HEK293 (cell line): ENCODE measurements at regions not wholly inside any gene's neighbourhood (a gene's known extent, or its start where the extent isn't known, plus 50 kb on each side); places are given as distances from the start of the nearest gene placed in this dataset.
A peak's percentile ranks its signal among the peaks of the same experiment; 100 is the strongest.

Experiments
- CTCF ChIA-PET: fragments of 350-600 bp; formaldehyde crosslinking; extraction: SDS; loops from one replicate; lab custom pipeline; 2021; ENCODE audit warnings: antibody characterized with exemption; lab: Yijun Ruan, JAX
- POLR2A ChIA-PET: fragments of 300-600 bp; formaldehyde crosslinking; extraction: SDS; loops from one replicate; lab custom pipeline; 2020; ENCODE audit warnings: antibody characterized with exemption, inconsistent platforms; lab: Yijun Ruan, JAX
- H3K27ac ChIP-seq: fragments of 200-500 bp; sonication (Bioruptor generic); 2 replicates; pipeline ENCODE4 v1.5.1; 2014; ENCODE audit warnings: low read depth, low read length, control low read depth, inconsistent platforms; ENCODE audit errors: extremely low read depth
- H3K36me3 ChIP-seq, 2 experiments: fragments of 200-500 bp in 1 of 2; sonication (Bioruptor generic) in 1 of 2; 1 replicate in 1 of 2; 2 replicates in 1 of 2; pipeline ENCODE4 v1.5.1; 2014 to 2017; ENCODE audit warnings: inconsistent platforms in 2 of 2, low read length in 2 of 2; ENCODE audit not compliant: control insufficient read depth in 2 of 2, insufficient read depth in 1 of 2
- H3K4me1 ChIP-seq: fragments of 200-500 bp; sonication (Bioruptor generic); 2 replicates; pipeline ENCODE4 v1.5.1; 2014; ENCODE audit warnings: mild to moderate bottlenecking, low read length, inconsistent platforms; ENCODE audit not compliant: control insufficient read depth, insufficient read depth
- H3K4me3 ChIP-seq: 2 replicates; pipeline ENCODE4 v1.5.1; 2011; ENCODE audit warnings: low read depth, mild to moderate bottlenecking, control low read depth, low read length, moderate library complexity
- H3K9me3 ChIP-seq: fragments of 200-500 bp; sonication (Bioruptor generic); 2 replicates; pipeline ENCODE4 v1.5.1; 2014; ENCODE audit warnings: low read depth, low read length, inconsistent platforms; ENCODE audit not compliant: control insufficient read depth, insufficient read depth
- BCL11B ChIP-seq: fragments of 450-650 bp; formaldehyde crosslinking; IDR thresholded peaks from 2 replicates; pipeline ENCODE4 v1.5.1; 2016; ENCODE audit warnings: low read depth, missing biosample characterization, missing genetic modification characterization
- CTCF ChIP-seq: fragments of 450-650 bp; formaldehyde crosslinking; IDR thresholded peaks from 2 replicates; pipeline ENCODE4 v1.5.1; 2016; ENCODE audit warnings: missing biosample characterization, missing genetic modification characterization
- GLIS1 ChIP-seq: fragments of 450-650 bp; formaldehyde crosslinking; IDR thresholded peaks from 2 replicates; pipeline ENCODE4 v1.5.1; 2016; ENCODE audit warnings: missing biosample characterization, missing genetic modification characterization
- KLF10 ChIP-seq: fragments of 450-650 bp; IDR thresholded peaks from 2 replicates; pipeline ENCODE4 v1.5.1; 2018; ENCODE audit warnings: missing biosample characterization, mild to moderate bottlenecking, missing genetic modification characterization
- PRDM1 ChIP-seq: fragments of 450-650 bp; formaldehyde crosslinking; IDR thresholded peaks from 2 replicates; pipeline ENCODE4; 2016; ENCODE audit warnings: missing biosample characterization, missing genetic modification characterization
- RBAK ChIP-seq: fragments of 450-650 bp; formaldehyde crosslinking; IDR thresholded peaks from 2 replicates; pipeline ENCODE4 v1.5.1; 2016; ENCODE audit warnings: missing biosample characterization, missing genetic modification characterization
- SETDB1 ChIP-seq: IDR thresholded peaks from one replicate; pipeline ENCODE4 v1.6.1; 2017; ENCODE audit warnings: mild to moderate bottlenecking, low read length, moderate library complexity, mixed read lengths; ENCODE audit not compliant: insufficient read length
- TCF7L2 ChIP-seq: IDR thresholded peaks from 2 replicates; pipeline ENCODE4 v1.6.1; 2011; ENCODE audit warnings: low read depth, mild to moderate bottlenecking, inconsistent platforms, low read length, moderate library complexity, borderline replicate concordance
- ZBTB6 ChIP-seq: fragments of 450-650 bp; formaldehyde crosslinking; IDR thresholded peaks from 2 replicates; pipeline ENCODE4 v1.5.1; 2017; ENCODE audit warnings: missing biosample characterization, missing genetic modification characterization
- ZIC2 ChIP-seq: fragments of 450-650 bp; formaldehyde crosslinking; IDR thresholded peaks from 2 replicates; pipeline ENCODE4 v1.5.1; 2016; ENCODE audit warnings: missing biosample characterization, missing genetic modification characterization
- ZNF202 ChIP-seq: fragments of 450-650 bp; formaldehyde crosslinking; IDR thresholded peaks from 2 replicates; pipeline ENCODE4 v1.5.1; 2016; ENCODE audit warnings: missing biosample characterization, missing genetic modification characterization, borderline replicate concordance
- ZNF221 ChIP-seq: fragments of 450-650 bp; formaldehyde crosslinking; IDR thresholded peaks from 2 replicates; pipeline ENCODE4 v1.5.1; 2017; ENCODE audit warnings: missing biosample characterization, missing genetic modification characterization, borderline replicate concordance
- ZNF223 ChIP-seq: fragments of 450-650 bp; formaldehyde crosslinking; IDR thresholded peaks from 2 replicates; pipeline ENCODE4 v1.5.1; 2016; ENCODE audit warnings: missing biosample characterization, missing genetic modification characterization
- ZNF24 ChIP-seq: fragments of 450-650 bp; formaldehyde crosslinking; IDR thresholded peaks from 2 replicates; pipeline ENCODE4 v1.5.1; 2016; ENCODE audit warnings: missing biosample characterization, missing genetic modification characterization
- ZNF280C ChIP-seq: fragments of 450-650 bp; formaldehyde crosslinking; IDR thresholded peaks from 2 replicates; pipeline ENCODE4 v1.5.1; 2016; ENCODE audit warnings: missing biosample characterization, missing genetic modification characterization
- ZNF302 ChIP-seq: fragments of 450-650 bp; formaldehyde crosslinking; IDR thresholded peaks from 2 replicates; pipeline ENCODE4 v1.5.1; 2016; ENCODE audit warnings: missing biosample characterization, missing genetic modification characterization, low read depth
- ZNF391 ChIP-seq: fragments of 450-650 bp; formaldehyde crosslinking; IDR thresholded peaks from 2 replicates; pipeline ENCODE4 v1.5.1; 2016; ENCODE audit warnings: low read depth, missing biosample characterization, missing genetic modification characterization, borderline replicate concordance
- ZNF394 ChIP-seq: fragments of 450-650 bp; formaldehyde crosslinking; IDR thresholded peaks from 2 replicates; pipeline ENCODE4 v1.5.1; 2016; ENCODE audit warnings: missing biosample characterization, missing genetic modification characterization, mild to moderate bottlenecking, moderate library complexity, borderline replicate concordance
- ZNF513 ChIP-seq: fragments of 450-650 bp; IDR thresholded peaks from 2 replicates; pipeline ENCODE4 v1.5.1; 2018; ENCODE audit warnings: missing biosample characterization, missing genetic modification characterization
- ZNF623 ChIP-seq: fragments of 450-650 bp; formaldehyde crosslinking; IDR thresholded peaks from 2 replicates; pipeline ENCODE4 v1.5.1; 2016; ENCODE audit warnings: missing biosample characterization, missing genetic modification characterization
- ZNF791 ChIP-seq: fragments of 450-650 bp; formaldehyde crosslinking; IDR thresholded peaks from 2 replicates; pipeline ENCODE4 v1.5.1; 2016; ENCODE audit warnings: missing biosample characterization, missing genetic modification characterization
- ZNF830 ChIP-seq: fragments of 450-650 bp; IDR thresholded peaks from 2 replicates; pipeline ENCODE4 v1.5.0; 2018; ENCODE audit warnings: missing biosample characterization, missing genetic modification characterization, low read depth, mild to moderate bottlenecking, moderate library complexity
- ZSCAN16 ChIP-seq: fragments of 450-650 bp; formaldehyde crosslinking; IDR thresholded peaks from 2 replicates; pipeline ENCODE4 v1.5.1; 2016; ENCODE audit warnings: missing biosample characterization, missing genetic modification characterization
- ZSCAN30 ChIP-seq: fragments of 450-650 bp; IDR thresholded peaks from 2 replicates; pipeline ENCODE4 v1.5.1; 2018; ENCODE audit warnings: missing biosample characterization, mild to moderate bottlenecking, missing genetic modification characterization, moderate library complexity
- TF ChIP-seq, protein P1 (sequence below): fragments of 450-650 bp; formaldehyde crosslinking; conservative IDR thresholded peaks from 2 replicates; pipeline ENCODE4 v1.5.1; 2016; ENCODE audit warnings: low read depth, missing biosample characterization, missing genetic modification characterization

- TF ChIP-seq PRDM1 (tag by site-specific recombination) (peak; percentile 83), BCL11B (tag by site-specific recombination) (no peak), ZIC2 (tag by site-specific recombination) (no peak), ZSCAN30 (no peak)
Measured at GRCh38 chr6:28741363-28741762, 182.4 kb downstream of the TRIM27 start (continued).

DNA sequence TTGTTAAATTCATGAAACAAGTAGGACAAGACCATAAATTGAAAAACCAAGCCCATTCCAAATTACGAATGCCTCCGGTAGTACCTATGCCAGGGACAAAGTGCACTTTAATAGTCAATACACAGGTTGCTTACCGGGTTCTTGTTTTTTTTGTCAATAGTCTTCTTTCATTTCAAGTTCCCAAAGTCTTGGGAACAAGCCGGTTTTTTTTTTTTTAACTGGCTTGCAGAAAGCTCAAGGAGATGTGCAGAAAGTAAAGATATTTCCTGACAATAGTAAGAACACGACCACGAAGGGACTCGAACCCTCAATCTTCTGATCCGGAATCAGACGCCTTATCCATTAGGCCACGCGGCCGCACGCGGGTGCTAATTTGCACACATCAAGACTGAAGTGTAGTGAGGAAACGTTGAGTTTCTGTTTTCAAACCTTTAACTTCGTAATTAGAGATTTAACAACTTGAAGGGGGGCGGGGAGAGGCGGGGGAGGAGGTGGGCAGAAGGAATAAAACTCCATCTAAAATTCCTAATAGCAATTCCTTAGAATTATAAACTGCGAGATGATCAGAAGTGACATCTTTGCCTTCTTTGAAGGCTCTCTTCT, 181.0 kb downstream of the TRIM27 start:
- ChIA-PET CTCF (interaction anchor here (0.9 to 1.0 kb wide), 2 partner anchors 8 to 15 kb away, joined by 4 to 5 read pairs; no protein-coding TSS in a partner anchor), POLR2A (interaction anchor here (0.7 to 1.4 kb wide), 4 partner anchors 8 to 74 kb away, joined by 3 to 9 read pairs (median 5); no protein-coding TSS in a partner anchor)
- Histone ChIP-seq H3K27ac (no peak overlapping the region), H3K4me1 (no peaks in the 10 kb centered on the region), H3K36me3 (no peaks in the 10 kb centered on the region), H3K9me3 (no peaks in the 10 kb centered on the region), H3K4me3 (peak overlapping the region; percentile 19)
- no peak for TF ChIP-seq ZNF223 (tag by site-specific recombination)
- no peak for TF ChIP-seq CTCF
- TF ChIP-seq RBAK = no peak
- peak; percentile 55; the same call in 1 of the 2 replicates for TF ChIP-seq ZNF24
- no peak for TF ChIP-seq ZNF280C (tag by site-specific recombination)
- TF ChIP-seq ZBTB6 = peak; percentile 55; the same call in 1 of the 2 replicates
- no peak; the same call in 1 of the 2 replicates for TF ChIP-seq TCF7L2
- no peak for TF ChIP-seq ZNF791 (tag by site-specific recombination)
- TF ChIP-seq ZNF202 (tag by site-specific recombination) = no peak
- peak; percentile 51; the same call in 1 of the 2 replicates for TF ChIP-seq ZNF394 (tag by site-specific recombination)
- TF ChIP-seq KLF10 = peak; percentile 64
- TF ChIP-seq SETDB1 = no peak
- TF ChIP-seq ZNF302 (tag by site-specific recombination) = no peak
- TF ChIP-seq, protein P1, sequence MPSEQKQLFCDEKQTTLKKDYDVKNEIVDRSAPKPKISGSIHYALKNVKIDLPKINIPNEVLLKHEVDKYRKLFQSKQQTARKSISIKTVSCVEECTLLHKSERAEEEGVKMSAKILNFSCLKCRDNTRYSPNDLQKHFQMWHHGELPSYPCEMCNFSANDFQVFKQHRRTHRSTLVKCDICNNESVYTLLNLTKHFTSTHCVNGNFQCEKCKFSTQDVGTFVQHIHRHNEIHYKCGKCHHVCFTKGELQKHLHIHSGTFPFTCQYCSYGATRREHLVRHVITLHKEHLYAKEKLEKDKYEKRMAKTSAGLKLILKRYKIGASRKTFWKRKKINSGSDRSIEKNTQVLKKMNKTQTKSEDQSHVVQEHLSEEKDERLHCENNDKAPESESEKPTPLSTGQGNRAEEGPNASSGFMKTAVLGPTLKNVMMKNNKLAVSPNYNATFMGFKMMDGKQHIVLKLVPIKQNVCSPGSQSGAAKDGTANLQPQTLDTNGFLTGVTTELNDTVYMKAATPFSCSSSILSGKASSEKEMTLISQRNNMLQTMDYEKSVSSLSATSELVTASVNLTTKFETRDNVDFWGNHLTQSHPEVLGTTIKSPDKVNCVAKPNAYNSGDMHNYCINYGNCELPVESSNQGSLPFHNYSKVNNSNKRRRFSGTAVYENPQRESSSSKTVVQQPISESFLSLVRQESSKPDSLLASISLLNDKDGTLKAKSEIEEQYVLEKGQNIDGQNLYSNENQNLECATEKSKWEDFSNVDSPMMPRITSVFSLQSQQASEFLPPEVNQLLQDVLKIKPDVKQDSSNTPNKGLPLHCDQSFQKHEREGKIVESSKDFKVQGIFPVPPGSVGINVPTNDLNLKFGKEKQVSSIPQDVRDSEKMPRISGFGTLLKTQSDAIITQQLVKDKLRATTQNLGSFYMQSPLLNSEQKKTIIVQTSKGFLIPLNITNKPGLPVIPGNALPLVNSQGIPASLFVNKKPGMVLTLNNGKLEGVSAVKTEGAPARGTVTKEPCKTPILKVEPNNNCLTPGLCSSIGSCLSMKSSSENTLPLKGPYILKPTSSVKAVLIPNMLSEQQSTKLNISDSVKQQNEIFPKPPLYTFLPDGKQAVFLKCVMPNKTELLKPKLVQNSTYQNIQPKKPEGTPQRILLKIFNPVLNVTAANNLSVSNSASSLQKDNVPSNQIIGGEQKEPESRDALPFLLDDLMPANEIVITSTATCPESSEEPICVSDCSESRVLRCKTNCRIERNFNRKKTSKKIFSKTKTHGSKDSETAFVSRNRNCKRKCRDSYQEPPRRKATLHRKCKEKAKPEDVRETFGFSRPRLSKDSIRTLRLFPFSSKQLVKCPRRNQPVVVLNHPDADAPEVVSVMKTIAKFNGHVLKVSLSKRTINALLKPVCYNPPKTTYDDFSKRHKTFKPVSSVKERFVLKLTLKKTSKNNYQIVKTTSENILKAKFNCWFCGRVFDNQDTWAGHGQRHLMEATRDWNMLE = no peak
- TF ChIP-seq ZNF221 (tag by site-specific recombination) = no peak
- no peak for TF ChIP-seq ZNF391 (tag by site-specific recombination)
- TF ChIP-seq ZNF830 (tag by site-specific recombination) = no peak
- TF ChIP-seq ZSCAN16 = no peak
- no peak for TF ChIP-seq ZNF623 (tag by site-specific recombination)
- TF ChIP-seq GLIS1 (tag by site-specific recombination) = no peak
- TF ChIP-seq ZNF513 (tag by site-specific recombination) = no peak
